Stomach (tissue), 4 donors: ENCODE measurements at regions not wholly inside any gene's neighbourhood (a gene's known extent, or its start where the extent isn't known, plus 50 kb on each side); places are given as distances from the start of the nearest gene placed in this dataset.

Experiments used
- POLR2A ChIP-seq, 4 donors: fragments of 450-650 bp; IDR thresholded peaks; one replicate each; pipeline ENCODE4 v1.6.1; 2016; ENCODE audit warnings: antibody characterized with exemption in 4 of 4, control low read depth in 2 of 4, mild to moderate bottlenecking in 1 of 4, moderate library complexity in 1 of 4
- POLR2AphosphoS5 ChIP-seq, 3 donors: sonication (generic); formaldehyde crosslinking; IDR thresholded peaks; one replicate each; pipeline ENCODE4 v1.6.1; 2016; ENCODE audit warnings: antibody characterized with exemption in 3 of 3
- TF ChIP-seq, protein P1 (sequence below), 7 experiments: fragments of 450-650 bp in 4 of 7; fragments of 200-600 bp in 3 of 7; sonication (generic) in 3 of 7; IDR thresholded peaks; one replicate each; pipeline ENCODE4 v1.5.1; 2016 to 2019; ENCODE audit warnings: antibody characterized with exemption in 7 of 7, control low read depth in 2 of 7, mild to moderate bottlenecking in 1 of 7

DNA sequence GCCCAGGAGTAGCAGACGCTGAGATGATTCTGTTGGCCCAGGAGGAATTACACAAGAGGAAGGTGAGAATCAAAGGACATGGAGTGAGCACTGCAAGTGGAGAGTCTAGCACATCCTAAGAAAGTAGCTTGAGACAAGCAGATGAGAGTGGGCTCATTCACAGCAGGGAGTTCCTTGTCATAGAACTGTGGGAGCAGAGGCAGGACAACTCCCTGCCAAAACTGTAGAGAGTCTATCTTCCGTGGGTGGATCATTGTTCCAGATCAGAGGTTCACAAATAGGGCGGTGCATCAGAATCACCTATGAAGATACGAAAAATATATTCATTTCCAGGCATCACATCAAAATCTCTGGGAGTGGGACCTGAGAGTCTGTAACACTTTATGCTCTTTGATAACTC is 288.9 kb upstream of the C16orf82 start:
- no peak for TF ChIP-seq POLR2AphosphoS5 (IDR thresholded peaks at IDR 0.05)
- TF ChIP-seq, protein P1, sequence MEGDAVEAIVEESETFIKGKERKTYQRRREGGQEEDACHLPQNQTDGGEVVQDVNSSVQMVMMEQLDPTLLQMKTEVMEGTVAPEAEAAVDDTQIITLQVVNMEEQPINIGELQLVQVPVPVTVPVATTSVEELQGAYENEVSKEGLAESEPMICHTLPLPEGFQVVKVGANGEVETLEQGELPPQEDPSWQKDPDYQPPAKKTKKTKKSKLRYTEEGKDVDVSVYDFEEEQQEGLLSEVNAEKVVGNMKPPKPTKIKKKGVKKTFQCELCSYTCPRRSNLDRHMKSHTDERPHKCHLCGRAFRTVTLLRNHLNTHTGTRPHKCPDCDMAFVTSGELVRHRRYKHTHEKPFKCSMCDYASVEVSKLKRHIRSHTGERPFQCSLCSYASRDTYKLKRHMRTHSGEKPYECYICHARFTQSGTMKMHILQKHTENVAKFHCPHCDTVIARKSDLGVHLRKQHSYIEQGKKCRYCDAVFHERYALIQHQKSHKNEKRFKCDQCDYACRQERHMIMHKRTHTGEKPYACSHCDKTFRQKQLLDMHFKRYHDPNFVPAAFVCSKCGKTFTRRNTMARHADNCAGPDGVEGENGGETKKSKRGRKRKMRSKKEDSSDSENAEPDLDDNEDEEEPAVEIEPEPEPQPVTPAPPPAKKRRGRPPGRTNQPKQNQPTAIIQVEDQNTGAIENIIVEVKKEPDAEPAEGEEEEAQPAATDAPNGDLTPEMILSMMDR (IDR thresholded peaks at IDR 0.05): no peak
- TF ChIP-seq POLR2A (IDR thresholded peaks at IDR 0.05): no peak
